Type B pancreatic cell (in vitro differentiated cells): ENCODE measurements at regions not wholly inside any gene's neighbourhood (a gene's known extent, or its start where the extent isn't known, plus 50 kb on each side); places are given as distances from the start of the nearest gene placed in this dataset.

Experiments used
- DNase-seq: peaks from one replicate; pipeline ENCODE4 v3.0.0; 2021; ENCODE audit warnings: mixed read lengths; ENCODE audit not compliant: unreplicated experiment; ENCODE audit errors: extremely low spot score
- H3K27ac Mint-ChIP-seq: 2 replicates; pipeline ENCODE4 v1.8.0; 2021; ENCODE audit warnings: mild to moderate bottlenecking, mixed read lengths
- H3K27me3 Mint-ChIP-seq: 2 replicates; pipeline ENCODE4 v1.8.0; 2021; ENCODE audit warnings: mixed read lengths
- H3K36me3 Mint-ChIP-seq: 2 replicates; pipeline ENCODE4 v1.8.0; 2021; ENCODE audit warnings: mixed read lengths
- H3K4me1 Mint-ChIP-seq: one replicate; pipeline ENCODE4 v1.8.0; 2021; ENCODE audit warnings: mixed read lengths; ENCODE audit not compliant: unreplicated experiment
- H3K4me3 Mint-ChIP-seq: 2 replicates; pipeline ENCODE4 v1.8.0; 2021; ENCODE audit warnings: mild to moderate bottlenecking, mixed read lengths
- H3K9me3 Mint-ChIP-seq: 2 replicates; pipeline ENCODE4 v1.8.0; 2021; ENCODE audit warnings: mixed read lengths
- CTCF ChIP-seq: fragments of 200-600 bp; sonication (generic); conservative IDR thresholded peaks from 2 replicates; pipeline ENCODE4 v1.5.0; 2021; ENCODE audit warnings: antibody characterized with exemption, mild to moderate bottlenecking

GRCh38 chr6:163731215-163732013, 316.9 kb downstream of the QKI start:
- peaks cover 9% of the 10 kb centered on the region for H3K27me3 Mint-ChIP-seq
- H3K9me3 Mint-ChIP-seq: no peaks in the 10 kb centered on the region
- no peaks in the 10 kb centered on the region for H3K36me3 Mint-ChIP-seq
- TF ChIP-seq CTCF: no peak
- H3K4me1 Mint-ChIP-seq: peaks cover 11% of the 10 kb centered on the region
- no peak overlapping the region for H3K4me3 Mint-ChIP-seq
- no peak overlapping the region for H3K27ac Mint-ChIP-seq
- DNase-seq: no peak

DNA sequence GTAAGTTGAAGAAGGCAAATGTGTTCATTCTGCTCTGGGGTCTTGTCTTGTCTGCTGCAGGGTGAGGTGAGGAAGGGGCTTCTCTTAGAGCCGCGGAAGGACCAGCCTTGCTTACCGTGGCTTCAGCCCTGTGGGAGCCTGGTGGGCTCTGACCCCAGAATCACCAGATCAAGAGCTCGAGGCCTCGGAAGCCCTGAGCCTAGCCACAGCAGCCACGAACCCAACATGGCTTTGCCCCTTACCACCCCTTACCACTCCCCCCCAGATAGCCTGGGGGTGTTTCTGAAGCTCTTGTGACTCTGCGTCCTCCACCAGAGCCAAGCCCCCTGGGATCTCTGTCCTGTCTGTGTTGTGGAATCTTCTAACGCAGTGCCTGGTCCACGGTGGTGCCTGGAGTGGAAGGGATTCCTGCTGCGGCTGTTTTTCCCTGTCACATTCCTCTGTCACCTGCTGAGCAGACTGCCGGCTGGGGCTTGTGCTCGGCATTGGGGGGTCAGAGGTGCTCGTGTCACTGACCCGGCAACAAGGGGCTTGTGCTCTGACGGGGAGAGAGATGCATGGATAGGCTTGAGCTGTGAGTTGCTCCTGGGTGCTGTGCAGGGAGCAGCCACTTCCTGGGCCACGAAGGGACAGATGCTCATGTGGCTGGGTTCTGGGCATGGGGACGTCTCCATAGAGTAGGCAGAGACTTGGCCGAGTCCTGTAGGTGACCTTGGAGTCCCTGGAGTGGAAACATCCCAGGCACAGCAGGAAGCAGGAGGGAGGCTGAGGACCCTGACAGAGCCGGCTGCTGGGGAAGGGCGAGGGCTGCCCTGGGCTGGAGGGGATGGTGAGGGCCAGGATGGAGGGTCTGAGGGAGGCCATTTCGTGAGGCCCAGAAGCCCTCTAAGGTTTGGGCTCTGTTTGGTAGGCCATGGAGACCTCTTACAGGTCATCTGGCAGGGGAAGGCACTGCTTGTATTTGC, 316.0 kb downstream of the QKI start:
- no peaks in the 10 kb centered on the region for H3K9me3 Mint-ChIP-seq
- no peak for DNase-seq
- no peak for TF ChIP-seq CTCF
- H3K36me3 Mint-ChIP-seq: no peaks in the 10 kb centered on the region
- H3K4me1 Mint-ChIP-seq: peaks cover 12% of the 10 kb centered on the region
- H3K27me3 Mint-ChIP-seq: peaks cover 9% of the 10 kb centered on the region
- H3K27ac Mint-ChIP-seq: no peak overlapping the region
- no peak overlapping the region for H3K4me3 Mint-ChIP-seq

- Mint-ChIP-seq H3K36me3 (no peaks in the 10 kb centered on the region), H3K27me3 (peaks cover 9% of the 10 kb centered on the region), H3K4me3 (no peak overlapping the region), H3K9me3 (no peaks in the 10 kb centered on the region), H3K27ac (no peak overlapping the region), H3K4me1 (peaks cover 22% of the 10 kb centered on the region)
- no peak for DNase-seq
- TF ChIP-seq CTCF: no peak
Measured at GRCh38 chr6:163729127-163729872, 314.8 kb downstream of the QKI start.

GRCh38 chr6:163728442-163729126, 314.1 kb downstream of the QKI start:
- DNase-seq: no peak
- TF ChIP-seq CTCF: no peak
- Mint-ChIP-seq H3K27ac (no peak overlapping the region), H3K4me3 (no peak overlapping the region), H3K36me3 (no peaks in the 10 kb centered on the region), H3K27me3 (peaks cover 9% of the 10 kb centered on the region), H3K9me3 (no peaks in the 10 kb centered on the region), H3K4me1 (peaks cover 22% of the 10 kb centered on the region)
